GM12878 (cell line): ENCODE measurements at regions not wholly inside any gene's neighbourhood (a gene's known extent, or its start where the extent isn't known, plus 50 kb on each side); places are given as distances from the start of the nearest gene placed in this dataset.

Experiments
- ATAC-seq: fragments of 200-7000 bp; cut with Tn5 transposase; 3 replicates; pipeline ENCODE4 v1.9.1; 2020; ENCODE audit warnings: mild to moderate bottlenecking, moderate library complexity
- BruUV-seq: library from RNA; stranded (reverse); fragments of 400-500 nt; replicated peaks from 2 replicates; lab custom pipeline; 2021; lab: Mats Ljungman, UMichigan
- CTCF ChIA-PET: fragments of 300-600 bp; sonication (Branson Sonifier 250); formaldehyde crosslinking; extraction: SDS; loops from one replicate; lab custom pipeline; 2021; ENCODE audit warnings: inconsistent platforms; lab: Yijun Ruan, JAX
- POLR2A ChIA-PET: fragments of 350-600 bp; formaldehyde crosslinking; extraction: SDS; loops from one replicate; lab custom pipeline; 2021; ENCODE audit warnings: inconsistent platforms; lab: Charles Lee
- RAD21 ChIA-PET: fragments of 300-600 bp; sonication (Branson Sonifier 250); formaldehyde crosslinking; loops from one replicate; lab custom pipeline; 2023; ENCODE audit warnings: antibody characterized with exemption; ENCODE audit not compliant: unreplicated experiment; lab: Charles Lee
- SMC1A ChIA-PET: fragments of 300-600 bp; sonication (Branson Sonifier 250); formaldehyde crosslinking; loops from one replicate; lab custom pipeline; 2023; ENCODE audit not compliant: unreplicated experiment, uncharacterized antibody; lab: Charles Lee
- DNase-seq: peaks from one replicate; pipeline ENCODE4 v3.0.0-alpha.2; 2011; ENCODE audit warnings: low read depth, low spot score
- FAIRE-seq: peaks from 3 replicates; lab custom pipeline; 2011; peaks lifted over from hg19 to GRCh38; lab: Jason Lieb, UNC
- H2AFZ ChIP-seq: 2 replicates; pipeline ENCODE4 v1.6.0; 2011; ENCODE audit warnings: low read depth, low read length, control low read depth; ENCODE audit not compliant: control insufficient read depth
- H3K27ac ChIP-seq: 2 replicates; pipeline ENCODE4 v1.5.1; 2011; ENCODE audit warnings: control low read depth; ENCODE audit not compliant: control insufficient read depth, insufficient read depth
- H3K27me3 ChIP-seq, 2 experiments: replicated peaks in 1 of 2; 2 replicates each; pipeline versions ENCODE4 v1.6.0 to v1.6.1; 2011; ENCODE audit warnings: low read length in 1 of 2; ENCODE audit not compliant: control insufficient read depth in 2 of 2, insufficient read depth in 2 of 2
- H3K36me3 ChIP-seq, 2 experiments: 2 replicates each; pipeline ENCODE4 v1.5.1; 2011; ENCODE audit warnings: low read length in 1 of 2; ENCODE audit not compliant: control insufficient read depth in 2 of 2, insufficient read depth in 2 of 2
- H3K4me1 ChIP-seq: 2 replicates; pipeline ENCODE4 v1.6.1; 2011; ENCODE audit warnings: mild to moderate bottlenecking, low read length, moderate library complexity, mixed read lengths; ENCODE audit not compliant: control insufficient read depth, insufficient read depth
- H3K4me2 ChIP-seq: 2 replicates; pipeline ENCODE4 v1.6.0; 2011; ENCODE audit warnings: control low read depth; ENCODE audit not compliant: control insufficient read depth, insufficient read depth
- H3K4me3 ChIP-seq: fragments of 200-600 bp; sonication (generic); 2 replicates; pipeline ENCODE4 v1.5.1; 2016
- H3K79me2 ChIP-seq: 2 replicates; pipeline ENCODE4 v1.6.0; 2011; ENCODE audit warnings: low read length; ENCODE audit not compliant: control insufficient read depth, insufficient read depth
- H3K9ac ChIP-seq: 2 replicates; pipeline ENCODE4 v1.8.0; 2011; ENCODE audit warnings: low read length, control low read depth, mixed read lengths; ENCODE audit not compliant: control insufficient read depth, insufficient read depth
- H3K9me3 ChIP-seq: replicated peaks from 3 replicates; pipeline ENCODE4 v1.5.1; 2011; ENCODE audit warnings: mild to moderate bottlenecking, low read length; ENCODE audit not compliant: control insufficient read depth, insufficient read depth
- H4K20me1 ChIP-seq: 2 replicates; pipeline ENCODE4 v1.6.0; 2011; ENCODE audit not compliant: control insufficient read depth, insufficient read depth
- CTCF ChIP-seq, 3 experiments: IDR thresholded peaks in 2 of 3; conservative IDR thresholded peaks in 1 of 3; 2 replicates each; pipeline ENCODE4 v1.5.1; 2011; ENCODE audit warnings: low read depth in 3 of 3, low read length in 3 of 3, mild to moderate bottlenecking in 3 of 3, control low read depth in 2 of 3, moderate library complexity in 2 of 3, inconsistent platforms in 1 of 3, mixed read lengths in 1 of 3; ENCODE audit not compliant: control insufficient read depth in 2 of 3, insufficient read depth in 1 of 3; ENCODE audit errors: extremely low read depth in 1 of 3
- IRF3 ChIP-seq: fragments of 450-650 bp; IDR thresholded peaks from 2 replicates; pipeline ENCODE4 v1.6.1; 2014; ENCODE audit warnings: mild to moderate bottlenecking
- PAX8 ChIP-seq: fragments of 450-650 bp; IDR thresholded peaks from 2 replicates; pipeline ENCODE4 v1.6.1; 2017; ENCODE audit warnings: mild to moderate bottlenecking, moderate library complexity
- RUNX3 ChIP-seq: IDR thresholded peaks from 2 replicates; pipeline ENCODE4 v1.6.1; 2012; ENCODE audit warnings: low read length, inconsistent platforms
- WGBS: methylation state at CpG from one replicate; pipeline ENCODE4 v1.1.6; 2016; ENCODE audit warnings: low lambda C conversion rate; ENCODE audit not compliant: insufficient replicate concordance, insufficient coverage; ENCODE audit errors: missing lambda C conversion rate; 5-methylcytosine and 5-hydroxymethylcytosine counted together
- in situ Hi-C: fragments of 300-500 bp; cut with MboI; formaldehyde crosslinking; loops from 9 replicates; pipeline ENCODE4 v1.14.3; 2018; ENCODE audit warnings: mixed read lengths
- intact Hi-C: fragments of 100-400 bp; cut with micrococcal nuclease; formaldehyde crosslinking; loops from one replicate; pipeline ENCODE4 v1.14.2; 2022; ENCODE audit not compliant: unreplicated experiment

DNA sequence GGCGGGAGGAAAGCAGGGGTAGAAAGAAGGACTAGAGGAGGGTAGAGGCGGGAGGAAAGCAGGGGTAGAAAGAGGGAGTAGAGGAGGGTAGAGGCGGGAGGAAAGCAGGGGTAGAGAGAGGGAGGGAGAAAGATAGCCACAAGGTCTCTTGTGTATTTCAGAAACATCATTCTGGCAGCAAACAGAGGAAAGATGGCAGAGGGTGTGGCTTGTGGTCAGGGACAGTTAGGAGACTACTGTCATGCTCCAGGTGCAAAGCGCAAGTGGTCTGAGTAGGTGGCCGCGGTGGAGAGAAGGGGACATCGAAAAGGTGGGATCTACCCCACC is 82.4 kb upstream of the TAF1B start:
- Histone ChIP-seq H3K36me3 (no peaks in the 10 kb centered on the region), H3K9me3 (no peaks in the 10 kb centered on the region), H3K9ac (no peak overlapping the region), H3K27ac (no peak overlapping the region), H3K4me2 (no peak overlapping the region), H3K79me2 (no peaks in the 10 kb centered on the region), H3K4me3 (no peak overlapping the region), H3K27me3 (peaks cover 4 to 11% of the 10 kb centered on the region in 2 experiments), H3K4me1 (peaks cover 15% of the 10 kb centered on the region), H4K20me1 (no peaks in the 10 kb centered on the region), H2AFZ (no peak overlapping the region)
- no peak for FAIRE-seq
- intact Hi-C loops (no loop called here), in situ Hi-C loops (no loop called here)
- no TSS peak for BruUV-seq
- WGBS: 44% methylated on average over 7 of the region's 7 CpGs
- ChIA-PET RAD21 (no interaction called here), POLR2A (no interaction called here), SMC1A (no interaction called here), CTCF (interaction anchor here (1.6 to 1.8 kb wide), 2 partner anchors 9 to 287 kb away, joined by 4 to 7 read pairs; no protein-coding TSS in a partner anchor)
- ATAC-seq: no peak
- no peak for DNase-seq
- TF ChIP-seq RUNX3 (peak; percentile 14; the same call in 1 of the 2 replicates), PAX8 (no peak)

DNA sequence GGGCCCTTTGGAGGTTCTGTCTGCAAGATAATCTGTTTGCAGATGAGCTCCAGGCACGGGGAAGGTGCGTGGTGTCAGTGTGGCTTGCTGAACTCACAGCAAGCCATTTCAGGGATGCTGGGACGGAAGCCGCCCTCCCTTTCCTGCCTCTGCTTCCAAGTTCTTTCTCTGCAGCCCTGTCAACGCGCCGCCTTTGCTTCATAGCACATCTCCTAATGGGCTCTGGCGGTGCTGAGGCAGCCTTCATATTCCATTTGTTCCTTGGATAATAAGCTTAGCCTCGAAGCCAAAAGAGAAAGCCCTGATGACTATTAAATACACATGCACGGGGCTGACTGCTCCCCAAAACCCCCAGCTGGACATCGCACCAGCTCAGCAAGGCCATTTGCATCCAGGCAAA is 81.7 kb upstream of the TAF1B start:
- CTCF ChIA-PET: interaction anchor here (1.0 to 1.8 kb wide), 3 partner anchors 9 to 618 kb away, joined by 3 to 7 read pairs (median 3); no protein-coding TSS in a partner anchor
- H3K27ac ChIP-seq: no peak overlapping the region
- POLR2A ChIA-PET: no interaction called here

More for the DNA sequence above, 81.7 kb upstream of the TAF1B start:
- Histone ChIP-seq H3K79me2 (no peaks in the 10 kb centered on the region), H3K36me3 (no peaks in the 10 kb centered on the region), H3K27me3 (peaks cover 4 to 8% of the 10 kb centered on the region in 2 experiments), H3K9ac (no peak overlapping the region), H3K4me3 (no peak overlapping the region), H3K4me1 (peaks cover 15% of the 10 kb centered on the region), H2AFZ (no peak overlapping the region), H4K20me1 (no peaks in the 10 kb centered on the region), H3K9me3 (no peaks in the 10 kb centered on the region), H3K4me2 (no peak overlapping the region)
- SMC1A ChIA-PET: no interaction called here
- FAIRE-seq (no peak), DNase-seq (no peak), ATAC-seq (no peak)
- WGBS: 63% methylated on average over 11 of the region's 11 CpGs
- intact Hi-C loops (no loop called here), in situ Hi-C loops (no loop called here)
- TF ChIP-seq IRF3 (no peak), CTCF (IDR thresholded peaks at IDR 0.05 in 2 of 3, conservative IDR thresholded peaks at IDR 0.05 in 1 of 3; ENCODE audit: control insufficient read depth in 2 of 3, extremely low read depth in 1 of 3, insufficient read depth in 1 of 3, low read depth in 3 of 3, low read length in 3 of 3) (no peak), RUNX3 (no peak)
- RAD21 ChIA-PET: interaction anchor here (0.5 kb wide), 1 partner anchor 259 kb away, joined by 3 read pairs; no protein-coding TSS in a partner anchor
- BruUV-seq: no TSS peak
